MM.1S (cell line): ENCODE measurements at regions not wholly inside any gene's neighbourhood (a gene's known extent, or its start where the extent isn't known, plus 50 kb on each side); places are given as distances from the start of the nearest gene placed in this dataset.

Experiments
- CTCF ChIP-seq: fragments of 300-600 bp; sonication (generic); IDR thresholded peaks from 2 replicates; pipeline ENCODE4 v1.5.1; 2016; ENCODE audit warnings: antibody characterized with exemption, low read length, mixed read lengths
- EZH2 ChIP-seq: fragments of 300-600 bp; sonication (generic); optimal IDR thresholded peaks from 2 replicates; pipeline ENCODE3; 2017; ENCODE audit warnings: low read depth, mild to moderate bottlenecking, antibody characterized with exemption, low read length, mixed read lengths

- no peak for TF ChIP-seq CTCF
- TF ChIP-seq EZH2: no peak
These were observed 70.7 kb upstream of the ANKRD17 start for GRCh38 chr4:73329300-73329699.
